ENCODE measurements at regions not wholly inside any gene's neighbourhood (a gene's known extent, or its start where the extent isn't known, plus 50 kb on each side); places are given as distances from the start of the nearest gene placed in this dataset.

- Histone ChIP-seq H3K4me1 (ENCODE audit: insufficient read depth, low read length) (no peaks in the 10 kb centered on the region), H3K27me3 (ENCODE audit: insufficient read depth, low read length) (no peaks in the 10 kb centered on the region), H2AFZ (ENCODE audit: low read depth, low read length) (no peak overlapping the region)
These were observed 472.7 kb upstream of the TMPO start for GRCh38 chr12:98042668-98043067.

GRCh38 chr12:98045395-98045794 lies 470.0 kb upstream of the TMPO start:
- no peaks in the 10 kb centered on the region for H3K27me3 ChIP-seq (ENCODE audit: insufficient read depth, low read length)
- no peaks in the 10 kb centered on the region for H3K4me1 ChIP-seq (ENCODE audit: insufficient read depth, low read length)
- no peaks in the 10 kb centered on the region for H3K9me3 ChIP-seq (ENCODE audit: low read length)

More at GRCh38 chr12:98042668-98043067, 472.7 kb upstream of the TMPO start:
- Histone ChIP-seq H3K4me3 (ENCODE audit: low read length) (no peak overlapping the region), H3K36me3 (ENCODE audit: insufficient read depth, low read length) (no peaks in the 10 kb centered on the region), H3K9me3 (ENCODE audit: low read length) (no peaks in the 10 kb centered on the region)

GRCh38 chr12:98048326-98048725 lies 467.1 kb upstream of the TMPO start:
- Histone ChIP-seq H3K27me3 (ENCODE audit: insufficient read depth, low read length) (no peaks in the 10 kb centered on the region), H3K9me3 (ENCODE audit: low read length) (no peaks in the 10 kb centered on the region), H2AFZ (ENCODE audit: low read depth, low read length) (no peak overlapping the region), H3K4me3 (ENCODE audit: low read length) (no peak overlapping the region), H3K4me1 (ENCODE audit: insufficient read depth, low read length) (no peaks in the 10 kb centered on the region), H3K36me3 (ENCODE audit: insufficient read depth, low read length) (no peaks in the 10 kb centered on the region)

More at GRCh38 chr12:98045395-98045794, 470.0 kb upstream of the TMPO start:
- Histone ChIP-seq H3K4me3 (ENCODE audit: low read length) (no peak overlapping the region), H2AFZ (ENCODE audit: low read depth, low read length) (no peak overlapping the region), H3K36me3 (ENCODE audit: insufficient read depth, low read length) (no peaks in the 10 kb centered on the region)

GRCh38 chr12:98053202-98053601 lies 462.2 kb upstream of the TMPO start:
- Histone ChIP-seq H2AFZ (ENCODE audit: low read depth, low read length) (no peak overlapping the region), H3K4me3 (ENCODE audit: low read length) (no peak overlapping the region), H3K9me3 (ENCODE audit: low read length) (no peaks in the 10 kb centered on the region), H3K4me1 (ENCODE audit: insufficient read depth, low read length) (peaks cover 19% of the 10 kb centered on the region), H3K36me3 (ENCODE audit: insufficient read depth, low read length) (no peaks in the 10 kb centered on the region), H3K27me3 (ENCODE audit: insufficient read depth, low read length) (no peaks in the 10 kb centered on the region)

- Histone ChIP-seq H3K4me3 (ENCODE audit: low read length) (no peak overlapping the region), H2AFZ (ENCODE audit: low read depth, low read length) (peak overlapping the region; percentile 9), H3K36me3 (ENCODE audit: insufficient read depth, low read length) (no peaks in the 10 kb centered on the region), H3K9me3 (ENCODE audit: low read length) (no peaks in the 10 kb centered on the region), H3K4me1 (ENCODE audit: insufficient read depth, low read length) (peaks cover 50% of the 10 kb centered on the region), H3K27me3 (ENCODE audit: insufficient read depth, low read length) (no peaks in the 10 kb centered on the region)
These were observed 457.7 kb upstream of the TMPO start for GRCh38 chr12:98057701-98058100.

- H3K4me3 ChIP-seq (ENCODE audit: low read length): no peak overlapping the region
- peak overlapping the region; percentile 9 for H2AFZ ChIP-seq (ENCODE audit: low read depth, low read length)
- H3K9me3 ChIP-seq (ENCODE audit: low read length): no peaks in the 10 kb centered on the region
- peaks cover 50% of the 10 kb centered on the region for H3K4me1 ChIP-seq (ENCODE audit: insufficient read depth, low read length)
- no peaks in the 10 kb centered on the region for H3K36me3 ChIP-seq (ENCODE audit: insufficient read depth, low read length)
- no peaks in the 10 kb centered on the region for H3K27me3 ChIP-seq (ENCODE audit: insufficient read depth, low read length)
These were observed 457.2 kb upstream of the TMPO start for GRCh38 chr12:98058213-98058612.

- H3K4me3 ChIP-seq (ENCODE audit: low read length): no peak overlapping the region
- peaks cover 48% of the 10 kb centered on the region for H3K4me1 ChIP-seq (ENCODE audit: insufficient read depth, low read length)
- H3K27me3 ChIP-seq (ENCODE audit: insufficient read depth, low read length): no peaks in the 10 kb centered on the region
- no peaks in the 10 kb centered on the region for H3K9me3 ChIP-seq (ENCODE audit: low read length)
- peak overlapping the region; percentile 9 for H2AFZ ChIP-seq (ENCODE audit: low read depth, low read length)
- H3K36me3 ChIP-seq (ENCODE audit: insufficient read depth, low read length): no peaks in the 10 kb centered on the region
These were observed 456.6 kb upstream of the TMPO start for GRCh38 chr12:98058838-98059237.

GRCh38 chr12:98059659-98060343 lies 455.6 kb upstream of the TMPO start:
- Histone ChIP-seq H3K4me1 (ENCODE audit: insufficient read depth, low read length) (peaks cover 42% of the 10 kb centered on the region), H3K36me3 (ENCODE audit: insufficient read depth, low read length) (no peaks in the 10 kb centered on the region), H3K27me3 (ENCODE audit: insufficient read depth, low read length) (no peaks in the 10 kb centered on the region), H3K4me3 (ENCODE audit: low read length) (no peak overlapping the region), H2AFZ (ENCODE audit: low read depth, low read length) (peak overlapping the region; percentile 55), H3K9me3 (ENCODE audit: low read length) (no peaks in the 10 kb centered on the region)

- Histone ChIP-seq H3K4me3 (ENCODE audit: low read length) (no peak overlapping the region), H3K36me3 (ENCODE audit: insufficient read depth, low read length) (no peaks in the 10 kb centered on the region)
These were observed 455.0 kb upstream of the TMPO start for GRCh38 chr12:98060411-98060810.

GRCh38 chr12:98062464-98063245 lies 452.7 kb upstream of the TMPO start:
- Histone ChIP-seq H3K27me3 (ENCODE audit: insufficient read depth, low read length) (no peaks in the 10 kb centered on the region), H3K4me1 (ENCODE audit: insufficient read depth, low read length) (peaks cover 36% of the 10 kb centered on the region), H3K36me3 (ENCODE audit: insufficient read depth, low read length) (no peaks in the 10 kb centered on the region), H3K9me3 (ENCODE audit: low read length) (no peaks in the 10 kb centered on the region), H3K4me3 (ENCODE audit: low read length) (no peak overlapping the region), H2AFZ (ENCODE audit: low read depth, low read length) (no peak overlapping the region)

More at GRCh38 chr12:98060411-98060810, 455.0 kb upstream of the TMPO start:
- peaks cover 42% of the 10 kb centered on the region for H3K4me1 ChIP-seq (ENCODE audit: insufficient read depth, low read length)
- H2AFZ ChIP-seq (ENCODE audit: low read depth, low read length): peak overlapping the region; percentile 55
- no peaks in the 10 kb centered on the region for H3K9me3 ChIP-seq (ENCODE audit: low read length)
- H3K27me3 ChIP-seq (ENCODE audit: insufficient read depth, low read length): no peaks in the 10 kb centered on the region

- Histone ChIP-seq H2AFZ (ENCODE audit: low read depth, low read length) (no peak overlapping the region), H3K9me3 (ENCODE audit: low read length) (no peaks in the 10 kb centered on the region), H3K27me3 (ENCODE audit: insufficient read depth, low read length) (no peaks in the 10 kb centered on the region), H3K4me3 (ENCODE audit: low read length) (no peak overlapping the region), H3K36me3 (ENCODE audit: insufficient read depth, low read length) (no peaks in the 10 kb centered on the region), H3K4me1 (ENCODE audit: insufficient read depth, low read length) (peaks cover 18% of the 10 kb centered on the region)
These were observed 450.9 kb upstream of the TMPO start for GRCh38 chr12:98064501-98064900.

- Histone ChIP-seq H3K36me3 (ENCODE audit: insufficient read depth, low read length) (no peaks in the 10 kb centered on the region), H3K4me1 (ENCODE audit: insufficient read depth, low read length) (no peaks in the 10 kb centered on the region), H2AFZ (ENCODE audit: low read depth, low read length) (no peak overlapping the region), H3K27me3 (ENCODE audit: insufficient read depth, low read length) (no peaks in the 10 kb centered on the region), H3K4me3 (ENCODE audit: low read length) (no peak overlapping the region), H3K9me3 (ENCODE audit: low read length) (no peaks in the 10 kb centered on the region)
These were observed 447.6 kb upstream of the TMPO start for GRCh38 chr12:98067795-98068194.

GRCh38 chr12:98073610-98074009 lies 441.8 kb upstream of the TMPO start:
- no peak overlapping the region for H2AFZ ChIP-seq (ENCODE audit: low read depth, low read length)
- H3K36me3 ChIP-seq (ENCODE audit: insufficient read depth, low read length): no peaks in the 10 kb centered on the region
- no peaks in the 10 kb centered on the region for H3K27me3 ChIP-seq (ENCODE audit: insufficient read depth, low read length)
- no peak overlapping the region for H3K4me3 ChIP-seq (ENCODE audit: low read length)
- H3K4me1 ChIP-seq (ENCODE audit: insufficient read depth, low read length): no peaks in the 10 kb centered on the region
- no peaks in the 10 kb centered on the region for H3K9me3 ChIP-seq (ENCODE audit: low read length)
